Activated T-cell treated with anti-CD3 and anti-CD28 coated beads, Interleukin-2, amount 50 U/mL, for 72 hours (primary cell): ENCODE measurements at regions not wholly inside any gene's neighbourhood (a gene's known extent, or its start where the extent isn't known, plus 50 kb on each side); places are given as distances from the start of the nearest gene placed in this dataset.
A peak's percentile ranks its signal among the peaks of the same experiment; 100 is the strongest.
"Not testable (repeated sequence)": the region's sequence is repeated elsewhere in the genome, so short reads cannot be mapped to it uniquely, and the experiment has no call there.

Experiments used
- ATAC-seq, 2 donors: fragments of 150-1000 bp; cut with Tn5 transposase; replicated peaks in 1 of 2; 2 replicates each; pipeline ENCODE4 v1.10.0; 2021; ENCODE audit warnings: moderate library complexity in 2 of 2, mild to moderate bottlenecking in 1 of 2
- DNase-seq, 2 donors: peaks; one replicate each; pipeline ENCODE4 v3.0.0; 2021 to 2022; ENCODE audit warnings: mixed read lengths in 1 of 2
- H3K27ac Mint-ChIP-seq: one replicate; pipeline ENCODE4 v1.8.0; 2022; ENCODE audit warnings: mild to moderate bottlenecking, moderate library complexity, mixed read lengths
- H3K27me3 Mint-ChIP-seq: one replicate; pipeline ENCODE4 v1.8.0; 2022; ENCODE audit warnings: low read depth, mixed read lengths
- H3K36me3 Mint-ChIP-seq, 2 donors: one replicate each; pipeline ENCODE4 v1.8.0; 2022; ENCODE audit warnings: mixed read lengths in 2 of 2, mild to moderate bottlenecking in 1 of 2; ENCODE audit not compliant: insufficient read depth in 2 of 2
- H3K4me1 Mint-ChIP-seq: one replicate; pipeline ENCODE4 v1.8.0; 2022; ENCODE audit warnings: low read depth, mixed read lengths
- H3K4me3 Mint-ChIP-seq, 2 donors: one replicate each; pipeline ENCODE4 v1.8.0; 2022; ENCODE audit warnings: mild to moderate bottlenecking in 2 of 2, mixed read lengths in 2 of 2, moderate library complexity in 2 of 2
- H3K9me3 Mint-ChIP-seq, 2 donors: one replicate each; pipeline ENCODE4 v1.8.0; 2022; ENCODE audit warnings: mixed read lengths in 2 of 2

DNA sequence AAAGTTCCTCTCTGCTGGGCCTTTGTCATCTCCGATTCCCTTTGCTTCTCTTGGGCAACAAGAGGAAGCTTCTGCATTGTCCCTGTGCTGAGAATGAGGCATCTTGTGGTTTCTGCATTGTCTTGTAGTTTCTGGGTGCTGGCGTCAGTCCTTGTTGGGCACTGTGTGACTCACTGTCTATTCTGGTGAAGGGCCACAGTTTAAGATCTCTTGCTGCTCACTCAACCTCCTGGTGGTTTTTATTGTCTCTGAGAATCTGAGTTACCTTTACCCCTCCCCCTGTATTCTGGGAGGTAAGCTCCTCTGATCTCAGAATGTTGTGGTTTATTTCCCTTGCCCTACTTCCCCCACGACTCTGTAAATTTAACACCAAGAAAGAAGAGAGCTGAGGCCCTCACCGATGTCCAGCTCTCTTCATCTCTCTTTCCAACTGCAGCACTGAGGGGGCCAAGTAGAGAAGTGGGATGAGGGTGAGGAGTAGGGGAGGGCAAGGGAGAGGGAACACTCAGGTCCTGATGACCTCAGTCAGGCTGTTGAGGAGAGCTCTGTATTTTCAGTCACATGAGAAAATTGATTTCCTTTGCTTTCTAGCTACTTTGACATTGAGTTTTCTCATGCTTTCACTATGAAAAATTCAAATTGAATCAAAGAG is 441.6 kb upstream of the PITX2 start:
- no peaks in the 10 kb centered on the region for H3K9me3 Mint-ChIP-seq
- H3K27me3 Mint-ChIP-seq, result no peaks in the 10 kb centered on the region
- DNase-seq (no peak), ATAC-seq (peak in 1 of 2 donors; percentile 35)
- no peaks in the 10 kb centered on the region for H3K36me3 Mint-ChIP-seq
- no peaks in the 10 kb centered on the region for H3K4me1 Mint-ChIP-seq
- no peak overlapping the region for H3K27ac Mint-ChIP-seq
- H3K4me3 Mint-ChIP-seq, result no peak overlapping the region

DNA sequence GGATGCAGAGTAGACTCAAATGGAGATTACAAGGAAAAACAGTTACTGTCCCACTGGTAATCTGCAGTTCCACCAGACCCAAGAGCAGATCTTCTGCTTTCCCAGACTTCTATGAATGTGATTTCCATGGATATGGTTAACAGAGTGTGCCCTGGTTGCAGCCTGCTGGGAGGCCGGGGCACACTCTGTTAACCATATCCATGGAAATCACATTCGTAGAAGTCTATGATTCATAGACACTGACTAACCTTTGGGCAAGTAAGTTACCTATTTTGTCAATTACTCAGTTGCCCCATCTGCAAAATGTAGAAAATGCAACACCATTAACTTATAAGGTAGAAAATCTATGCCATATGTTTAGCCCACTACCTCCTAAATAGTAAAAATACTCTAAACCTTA is 443.1 kb upstream of the PITX2 start:
- Mint-ChIP-seq H3K9me3 (no peaks in the 10 kb centered on the region), H3K36me3 (no peaks in the 10 kb centered on the region), H3K27me3 (no peaks in the 10 kb centered on the region), H3K27ac (no peak overlapping the region), H3K4me1 (no peaks in the 10 kb centered on the region), H3K4me3 (no peak overlapping the region)
- no peak for ATAC-seq
- no peak for DNase-seq

DNA sequence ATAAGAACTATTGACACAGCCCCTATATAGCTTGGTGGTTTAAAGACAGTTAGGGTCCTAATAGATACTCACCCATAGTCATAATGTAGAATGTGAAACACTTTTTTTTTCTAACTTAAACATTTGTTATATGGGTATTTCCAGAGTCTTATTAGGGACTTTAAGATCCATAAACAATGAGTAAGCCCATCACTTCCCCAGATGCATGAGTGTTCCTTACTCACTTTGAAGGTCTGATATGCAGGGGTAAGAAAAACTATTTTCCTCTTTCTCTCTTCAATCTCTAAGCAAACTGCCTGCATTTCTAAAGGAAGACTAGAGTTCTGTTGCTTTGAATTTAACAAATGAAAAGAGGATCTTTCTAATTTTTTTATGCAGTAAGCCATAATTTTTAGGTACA is 443.6 kb upstream of the PITX2 start:
- Mint-ChIP-seq H3K4me1 (no peaks in the 10 kb centered on the region), H3K27ac (no peak overlapping the region), H3K36me3 (no peaks in the 10 kb centered on the region), H3K27me3 (no peaks in the 10 kb centered on the region), H3K9me3 (no peaks in the 10 kb centered on the region), H3K4me3 (no peak overlapping the region)
- no peak for DNase-seq
- ATAC-seq, result no peak

DNA sequence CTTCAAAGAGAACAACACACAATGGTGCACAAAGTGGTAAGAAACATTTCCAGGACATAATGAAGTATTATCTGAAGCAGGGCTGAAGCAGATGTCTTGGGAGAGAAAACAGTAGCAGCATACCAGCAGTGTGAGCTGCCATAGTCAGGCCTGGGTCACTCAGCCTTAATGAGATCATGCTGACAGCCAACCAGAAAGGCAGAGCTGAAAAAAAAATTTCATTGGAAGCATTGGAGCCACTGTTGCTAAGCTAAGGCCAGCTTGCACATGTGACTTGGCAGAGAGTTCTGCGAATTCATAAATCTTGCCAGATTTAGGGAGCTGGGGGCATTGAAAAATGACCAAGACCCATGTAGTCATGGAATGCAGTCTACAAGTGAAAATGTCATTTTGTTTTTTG is 444.0 kb upstream of the PITX2 start:
- ATAC-seq (no peak), DNase-seq (no peak)
- H3K4me1 Mint-ChIP-seq, result no peaks in the 10 kb centered on the region
- no peaks in the 10 kb centered on the region for H3K9me3 Mint-ChIP-seq
- H3K36me3 Mint-ChIP-seq, result no peaks in the 10 kb centered on the region
- no peak overlapping the region for H3K27ac Mint-ChIP-seq
- H3K27me3 Mint-ChIP-seq, result no peaks in the 10 kb centered on the region
- H3K4me3 Mint-ChIP-seq, result no peak overlapping the region

DNA sequence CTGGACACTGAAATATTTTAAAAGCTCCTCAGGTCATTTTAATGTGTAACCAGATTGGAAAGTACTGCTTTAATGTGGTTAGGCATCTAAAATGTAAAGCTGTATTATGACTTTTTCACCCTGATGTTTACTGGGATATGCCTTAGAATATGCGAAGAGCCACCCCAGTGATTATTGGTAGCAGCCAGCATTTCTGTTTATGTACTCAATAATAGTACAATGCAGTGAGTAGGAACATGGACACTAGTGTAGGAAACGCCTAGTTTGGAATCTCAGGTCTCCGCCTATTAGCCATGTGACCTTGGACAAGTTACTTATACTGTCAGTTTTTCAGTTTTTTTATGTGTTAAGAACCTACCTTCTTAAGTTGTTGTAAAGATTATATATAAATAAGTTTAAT is 446.0 kb upstream of the PITX2 start:
- Mint-ChIP-seq H3K27ac (no peak overlapping the region), H3K4me1 (no peaks in the 10 kb centered on the region), H3K9me3 (peaks cover 2 to 5% of the 10 kb centered on the region in 2 donors), H3K4me3 (no peak overlapping the region), H3K27me3 (no peaks in the 10 kb centered on the region), H3K36me3 (no peaks in the 10 kb centered on the region)
- ATAC-seq, result no peak
- no peak for DNase-seq

DNA sequence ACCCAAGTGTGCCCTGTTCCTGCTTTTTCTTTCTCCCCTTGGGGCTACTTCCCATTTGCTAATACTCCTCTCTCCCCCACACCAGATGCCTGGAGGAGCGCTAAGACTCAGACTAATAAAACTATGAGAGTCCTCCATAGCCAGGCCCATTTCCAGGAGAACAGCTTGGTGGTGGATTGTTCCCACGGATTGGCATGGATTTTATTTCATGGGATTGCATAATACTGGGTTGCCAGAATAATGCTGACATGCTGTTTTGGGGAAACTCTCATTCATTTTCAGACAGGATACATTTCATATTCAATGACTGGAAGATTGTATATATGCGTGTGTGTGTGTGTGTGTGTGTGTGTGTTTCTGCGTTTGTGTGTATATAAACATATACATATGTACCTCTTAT is 447.5 kb upstream of the PITX2 start:
- H3K9me3 Mint-ChIP-seq, result peaks cover 2 to 8% of the 10 kb centered on the region in 2 donors

DNA sequence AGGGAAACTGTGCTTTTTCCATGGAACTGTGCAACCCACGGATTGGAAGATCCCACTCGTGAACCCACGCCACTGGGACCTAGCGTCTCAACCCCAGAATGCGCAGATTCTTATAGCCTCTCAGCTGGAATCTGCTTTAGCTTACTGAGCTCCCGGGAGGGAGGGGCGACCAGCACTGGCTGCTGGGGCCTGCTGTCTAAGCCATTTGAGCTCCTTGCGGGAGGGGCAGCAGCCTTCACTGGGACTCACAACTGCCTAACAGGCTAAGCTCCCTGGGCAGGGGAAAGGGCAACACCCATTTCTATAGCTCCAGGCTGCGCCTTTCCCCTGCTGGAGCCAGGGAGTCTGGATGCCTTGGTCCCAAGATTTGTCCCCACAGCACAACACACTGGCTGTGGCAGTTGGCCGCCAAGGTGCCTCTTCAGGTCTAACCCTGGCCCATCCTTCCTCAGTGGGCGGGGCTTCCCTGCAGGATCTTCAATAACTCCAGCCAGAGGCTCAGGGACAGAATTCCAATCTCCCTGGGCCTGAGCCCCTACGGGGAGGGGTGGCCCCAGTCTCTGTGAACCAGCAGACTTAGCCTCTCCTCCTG is 451.7 kb upstream of the PITX2 start:
- Mint-ChIP-seq H3K36me3 (peaks cover 0 to 3% of the 10 kb centered on the region in 2 donors), H3K27ac (no peak overlapping the region), H3K27me3 (no peaks in the 10 kb centered on the region), H3K9me3 (peaks cover 14 to 20% of the 10 kb centered on the region in 2 donors), H3K4me1 (no peaks in the 10 kb centered on the region), H3K4me3 (no peak overlapping the region)
- no peak for DNase-seq
- no peak for ATAC-seq

More for the DNA sequence above, 447.5 kb upstream of the PITX2 start:
- DNase-seq, result no peak
- H3K4me1 Mint-ChIP-seq, result no peaks in the 10 kb centered on the region
- H3K27me3 Mint-ChIP-seq, result no peaks in the 10 kb centered on the region
- H3K4me3 Mint-ChIP-seq, result no peak overlapping the region
- ATAC-seq, result no peak
- H3K36me3 Mint-ChIP-seq, result peaks cover 0 to 3% of the 10 kb centered on the region in 2 donors
- H3K27ac Mint-ChIP-seq, result no peak overlapping the region

DNA sequence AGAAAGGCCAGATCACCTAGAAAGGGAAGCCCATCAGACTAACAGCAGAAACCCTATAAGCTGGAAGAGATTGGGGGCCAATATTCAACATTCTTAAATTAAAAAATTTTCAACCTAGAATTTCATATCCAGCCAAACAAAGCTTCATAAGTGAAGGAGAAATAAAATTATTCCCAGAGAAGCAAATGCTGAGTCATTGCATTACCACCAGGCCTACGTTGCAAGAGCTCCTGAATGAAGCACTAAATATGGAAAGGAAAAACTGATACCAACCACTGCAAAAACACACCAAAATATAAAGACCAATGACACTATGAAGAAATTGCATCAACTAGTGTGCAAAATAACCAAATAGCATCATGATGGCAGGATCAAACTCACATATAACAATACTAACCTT is 453.4 kb upstream of the PITX2 start:
- not testable (repeated sequence) for H3K27me3 Mint-ChIP-seq, H3K4me3 Mint-ChIP-seq, DNase-seq, ATAC-seq, H3K4me1 Mint-ChIP-seq, H3K36me3 Mint-ChIP-seq, H3K27ac Mint-ChIP-seq
- H3K9me3 Mint-ChIP-seq, result peaks cover 16 to 22% of the 10 kb centered on the region in 2 donors

DNA sequence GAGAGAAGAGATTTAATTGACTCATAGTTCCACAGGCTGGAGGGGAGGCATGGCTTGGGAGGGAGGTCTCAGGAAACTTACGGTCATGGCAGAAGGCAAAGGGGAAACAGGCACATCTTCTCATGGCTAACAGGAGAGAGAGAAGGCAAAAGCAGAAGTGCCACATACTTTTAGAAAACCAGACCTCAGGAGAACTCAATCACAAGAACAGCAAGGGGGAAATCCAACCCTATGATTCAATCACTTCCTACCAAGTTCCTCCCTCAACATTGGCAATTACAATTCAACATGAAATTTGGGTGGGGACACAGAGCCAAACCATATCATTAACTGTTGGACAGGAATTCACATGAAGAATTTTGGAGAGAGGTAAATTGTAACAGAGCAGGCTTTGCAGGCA is 485.3 kb upstream of the PITX2 start:
- Mint-ChIP-seq H3K27me3 (no peaks in the 10 kb centered on the region), H3K4me1 (no peaks in the 10 kb centered on the region), H3K9me3 (no peaks in the 10 kb centered on the region), H3K27ac (no peak overlapping the region), H3K4me3 (no peak overlapping the region), H3K36me3 (no peaks in the 10 kb centered on the region)
- DNase-seq, result no peak
- ATAC-seq, result no peak

DNA sequence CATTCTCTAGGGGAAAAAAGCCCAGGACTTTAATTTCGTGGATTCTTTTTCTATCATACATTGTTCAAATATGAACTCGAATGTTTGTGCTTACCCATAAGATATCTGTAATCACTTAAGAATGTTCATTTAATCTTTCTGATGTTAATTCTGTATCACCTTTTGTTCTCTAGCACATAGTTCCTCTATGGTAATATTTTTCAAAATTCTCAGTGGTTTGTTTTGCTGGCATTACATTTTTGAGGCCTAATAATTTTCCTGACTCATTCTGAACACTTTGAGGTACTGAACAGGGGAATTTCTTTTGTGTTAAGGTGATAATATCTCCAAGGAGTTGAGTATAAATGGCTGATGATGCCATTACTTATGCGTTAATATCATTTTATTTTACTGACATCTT is 490.7 kb upstream of the PITX2 start:
- Mint-ChIP-seq H3K36me3 (no peaks in the 10 kb centered on the region), H3K27ac (no peak overlapping the region), H3K4me1 (no peaks in the 10 kb centered on the region), H3K27me3 (no peaks in the 10 kb centered on the region), H3K4me3 (no peak overlapping the region), H3K9me3 (peaks cover 2 to 3% of the 10 kb centered on the region in 2 donors)
- ATAC-seq (no peak), DNase-seq (no peak)

DNA sequence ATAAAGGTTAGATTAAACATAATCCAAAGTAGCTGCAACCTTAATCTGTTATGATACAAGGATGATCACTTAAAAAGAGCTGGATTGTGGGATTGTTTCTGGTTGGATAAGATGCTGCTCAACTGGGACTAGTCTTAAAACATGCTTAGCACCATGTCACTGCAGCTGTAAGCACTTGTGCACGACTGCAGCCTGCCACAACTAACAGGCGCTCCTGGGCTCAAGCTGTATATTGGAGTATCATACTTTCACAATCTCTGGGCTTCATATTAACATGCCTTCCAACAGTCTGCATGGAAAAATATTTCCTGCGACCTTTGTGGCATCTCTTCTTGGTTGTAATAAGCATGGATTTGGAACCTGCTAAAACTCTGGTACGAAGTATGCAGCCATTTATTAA is 493.0 kb upstream of the PITX2 start:
- no peak overlapping the region for H3K27ac Mint-ChIP-seq
- H3K4me1 Mint-ChIP-seq, result no peaks in the 10 kb centered on the region
- no peaks in the 10 kb centered on the region for H3K27me3 Mint-ChIP-seq

DNA sequence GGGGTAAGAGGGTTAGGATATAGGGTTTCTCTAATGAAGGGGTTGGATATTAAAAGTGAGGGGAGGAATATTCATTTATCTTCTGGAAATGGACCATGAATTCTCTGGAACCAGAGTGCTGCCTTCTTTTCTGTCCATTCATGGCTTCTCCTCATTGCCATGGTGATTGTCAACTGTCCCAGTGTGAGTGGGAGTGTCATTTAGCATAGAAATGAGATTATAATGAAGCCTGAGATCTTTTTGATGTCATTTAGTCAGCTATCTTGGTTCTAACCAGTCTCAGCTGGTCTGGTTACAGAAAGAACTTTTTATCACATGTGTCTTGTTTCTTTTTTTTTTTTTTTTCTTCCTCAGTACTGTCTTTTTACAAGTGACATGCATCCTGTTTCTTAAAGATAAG is 497.3 kb upstream of the PITX2 start:
- Mint-ChIP-seq H3K36me3 (no peaks in the 10 kb centered on the region), H3K27me3 (no peaks in the 10 kb centered on the region), H3K27ac (no peak overlapping the region), H3K4me3 (no peak overlapping the region), H3K4me1 (no peaks in the 10 kb centered on the region), H3K9me3 (peaks cover 3 to 5% of the 10 kb centered on the region in 2 donors)
- DNase-seq (no peak), ATAC-seq (no peak)

More for the DNA sequence above, 493.0 kb upstream of the PITX2 start:
- H3K9me3 Mint-ChIP-seq, result peaks cover 3 to 5% of the 10 kb centered on the region in 2 donors
- DNase-seq (no peak), ATAC-seq (no peak)
- H3K4me3 Mint-ChIP-seq, result no peak overlapping the region
- H3K36me3 Mint-ChIP-seq, result no peaks in the 10 kb centered on the region

DNA sequence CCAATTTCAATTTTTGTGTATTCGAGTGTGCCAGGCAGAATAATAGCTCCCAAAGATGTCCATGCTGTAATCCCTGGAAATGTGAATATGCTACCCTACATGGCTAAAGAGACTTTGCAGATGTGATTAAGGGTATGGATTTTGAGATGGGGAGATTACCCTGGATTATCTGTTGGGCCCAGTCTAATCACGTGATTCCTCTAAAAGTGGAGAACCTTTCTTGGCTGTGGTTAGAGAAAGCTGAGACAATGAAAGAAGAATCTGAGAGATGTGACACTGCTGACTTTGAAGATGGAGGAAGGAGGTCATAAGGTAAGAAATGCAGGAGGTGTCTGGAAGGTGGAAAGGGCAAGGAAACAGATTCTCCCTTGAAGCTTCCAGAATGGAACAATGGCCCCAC is 503.5 kb upstream of the PITX2 start:
- H3K4me1 Mint-ChIP-seq, result no peaks in the 10 kb centered on the region
- no peak overlapping the region for H3K4me3 Mint-ChIP-seq
- no peak for ATAC-seq
- H3K27ac Mint-ChIP-seq, result no peak overlapping the region
- DNase-seq, result no peak
- H3K9me3 Mint-ChIP-seq, result peaks cover 1 to 3% of the 10 kb centered on the region in 2 donors
- H3K27me3 Mint-ChIP-seq, result no peaks in the 10 kb centered on the region
- no peaks in the 10 kb centered on the region for H3K36me3 Mint-ChIP-seq

DNA sequence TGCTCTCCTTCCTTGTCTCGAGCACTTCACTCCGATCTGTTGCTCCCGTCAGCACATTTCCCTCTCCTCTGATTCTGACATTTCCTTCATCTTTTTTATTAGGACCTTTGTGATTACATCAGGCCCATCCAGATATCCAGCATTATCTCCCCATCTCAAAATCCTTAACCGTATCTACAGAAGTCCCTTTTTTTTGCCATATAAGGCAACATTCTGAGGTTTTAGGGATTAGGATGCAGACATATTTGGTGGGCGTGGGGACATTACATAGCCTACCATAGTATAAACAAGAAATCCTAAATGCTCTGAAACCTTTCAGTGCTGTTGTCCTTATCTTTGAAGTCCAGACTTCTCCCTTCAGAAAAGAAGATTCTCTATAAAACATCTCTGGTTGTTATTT is 505.0 kb upstream of the PITX2 start:
- ATAC-seq (no peak), DNase-seq (no peak)
- peaks cover 3 to 7% of the 10 kb centered on the region in 2 donors for H3K9me3 Mint-ChIP-seq
- H3K27me3 Mint-ChIP-seq, result no peaks in the 10 kb centered on the region
- H3K27ac Mint-ChIP-seq, result no peak overlapping the region
- H3K36me3 Mint-ChIP-seq, result no peaks in the 10 kb centered on the region
- no peaks in the 10 kb centered on the region for H3K4me1 Mint-ChIP-seq
- H3K4me3 Mint-ChIP-seq, result no peak overlapping the region
